ENCODE measurements at regions not wholly inside any gene's neighbourhood (a gene's known extent, or its start where the extent isn't known, plus 50 kb on each side); places are given as distances from the start of the nearest gene placed in this dataset.

DNA sequence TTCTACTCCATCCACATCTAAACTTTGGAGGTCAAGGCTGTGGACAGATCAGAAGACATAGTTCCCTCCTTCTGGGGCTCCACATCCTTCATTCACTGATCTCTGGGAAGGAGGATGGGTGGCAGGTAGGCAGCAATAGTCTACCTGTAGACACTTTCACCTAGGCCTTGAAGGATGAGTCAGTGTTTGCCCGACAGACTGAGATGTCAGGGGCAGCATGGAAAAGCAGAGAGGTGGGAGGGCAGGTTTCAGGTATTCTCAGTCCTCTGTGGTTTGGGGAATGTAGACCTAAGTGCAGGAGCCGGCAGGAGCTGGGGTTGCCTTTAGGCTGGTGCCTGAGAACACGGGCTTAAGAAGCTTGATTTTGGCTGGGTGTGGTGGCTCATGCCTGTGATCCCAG lies 171.9 kb upstream of the ZNF267 start:
- no peak for TF ChIP-seq CTCF (IDR thresholded peaks at IDR 0.05)
- no peak for TF ChIP-seq EZH2 (IDR thresholded peaks at IDR 0.05; ENCODE audit: borderline replicate concordance, insufficient read depth, low read depth, low read length, poor library complexity, severe bottlenecking)
